Astrocyte of the cerebellum (primary cell): ENCODE measurements at regions not wholly inside any gene's neighbourhood (a gene's known extent, or its start where the extent isn't known, plus 50 kb on each side); places are given as distances from the start of the nearest gene placed in this dataset.

ENCODE experiments used
- DNase-seq: peaks from one replicate; pipeline ENCODE4 v3.0.0-alpha.2; 2011; ENCODE audit warnings: low read depth
- H3K4me3 ChIP-seq: 2 replicates; pipeline ENCODE4 v1.5.1; 2011; ENCODE audit warnings: mild to moderate bottlenecking, low read depth, low read length, moderate library complexity
- in situ Hi-C: cut with HindIII; loops from 2 replicates; pipeline ENCODE4 v1.10.0; 2017; ENCODE audit warnings: low sequenced_read_pairs
- TF ChIP-seq, protein P1 (sequence below): IDR thresholded peaks from 2 replicates; pipeline ENCODE4 v1.5.1; 2012; ENCODE audit warnings: low read length, low read depth, moderate library complexity, mild to moderate bottlenecking; ENCODE audit errors: missing control alignments

DNA sequence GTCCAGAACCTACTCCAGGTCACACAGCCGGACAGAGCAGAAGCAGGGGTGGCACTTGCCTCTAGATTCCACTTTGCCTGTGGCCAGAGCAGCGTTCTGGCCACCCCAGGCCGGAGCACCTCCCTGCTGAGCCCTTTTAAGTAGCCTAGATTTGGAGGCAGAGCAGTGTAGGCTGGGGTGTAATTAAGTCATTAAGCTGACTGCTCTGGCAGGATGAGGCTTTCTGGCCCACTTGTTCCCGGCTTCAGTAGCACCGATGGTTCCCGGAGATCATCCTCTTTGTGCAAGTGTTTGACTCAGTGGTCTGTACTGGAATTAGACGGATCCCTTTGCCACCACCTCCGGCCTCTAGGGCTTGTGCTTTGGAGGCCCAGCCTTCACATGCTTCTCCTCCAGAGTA, 281.9 kb upstream of the ANKRD55 start:
- TF ChIP-seq, protein P1, sequence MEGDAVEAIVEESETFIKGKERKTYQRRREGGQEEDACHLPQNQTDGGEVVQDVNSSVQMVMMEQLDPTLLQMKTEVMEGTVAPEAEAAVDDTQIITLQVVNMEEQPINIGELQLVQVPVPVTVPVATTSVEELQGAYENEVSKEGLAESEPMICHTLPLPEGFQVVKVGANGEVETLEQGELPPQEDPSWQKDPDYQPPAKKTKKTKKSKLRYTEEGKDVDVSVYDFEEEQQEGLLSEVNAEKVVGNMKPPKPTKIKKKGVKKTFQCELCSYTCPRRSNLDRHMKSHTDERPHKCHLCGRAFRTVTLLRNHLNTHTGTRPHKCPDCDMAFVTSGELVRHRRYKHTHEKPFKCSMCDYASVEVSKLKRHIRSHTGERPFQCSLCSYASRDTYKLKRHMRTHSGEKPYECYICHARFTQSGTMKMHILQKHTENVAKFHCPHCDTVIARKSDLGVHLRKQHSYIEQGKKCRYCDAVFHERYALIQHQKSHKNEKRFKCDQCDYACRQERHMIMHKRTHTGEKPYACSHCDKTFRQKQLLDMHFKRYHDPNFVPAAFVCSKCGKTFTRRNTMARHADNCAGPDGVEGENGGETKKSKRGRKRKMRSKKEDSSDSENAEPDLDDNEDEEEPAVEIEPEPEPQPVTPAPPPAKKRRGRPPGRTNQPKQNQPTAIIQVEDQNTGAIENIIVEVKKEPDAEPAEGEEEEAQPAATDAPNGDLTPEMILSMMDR, result no peak
- in situ Hi-C loops, result no loop called here
- H3K4me3 ChIP-seq, result no peak overlapping the region
- no peak for DNase-seq

DNA sequence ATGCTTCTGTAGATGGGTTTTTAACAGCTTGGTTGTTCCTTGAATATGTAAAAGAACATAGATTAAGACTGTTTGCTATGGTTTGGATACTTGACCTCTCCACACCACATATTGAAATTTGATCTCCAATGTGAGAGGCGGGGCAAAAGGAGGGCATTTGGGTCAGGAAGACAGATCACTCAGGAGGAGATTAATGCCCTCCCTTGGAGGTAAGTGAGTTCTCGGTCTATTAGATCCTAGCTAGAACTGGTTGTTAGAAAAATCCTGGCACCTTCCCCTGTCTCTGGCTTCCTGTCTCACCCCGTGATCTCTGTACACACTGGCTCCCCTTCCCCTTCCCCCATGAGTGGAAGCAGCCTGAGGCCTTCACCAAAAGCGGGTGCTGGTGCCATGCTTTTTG, 281.1 kb upstream of the ANKRD55 start:
- no peak for DNase-seq
- TF ChIP-seq, protein P1, result no peak
- no peak overlapping the region for H3K4me3 ChIP-seq
- in situ Hi-C loops, result no loop called here

DNA sequence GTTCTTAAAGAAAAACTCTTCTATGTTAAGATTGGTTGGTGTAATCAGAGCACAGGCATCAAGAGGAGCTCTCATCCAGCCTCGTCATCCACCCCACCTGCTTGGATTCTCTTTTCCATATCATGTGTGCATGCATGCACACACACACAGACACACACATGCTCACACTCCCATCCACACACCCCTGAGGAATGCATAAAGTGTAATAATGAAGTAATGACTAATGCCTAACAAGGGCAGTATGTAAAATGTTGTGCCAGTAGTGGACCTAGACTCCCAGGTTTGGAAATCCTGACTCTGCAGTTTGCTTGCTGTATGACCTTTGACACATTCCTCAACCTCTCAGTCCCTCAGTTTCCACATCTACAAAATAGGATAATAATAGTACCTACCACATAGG, 280.0 kb upstream of the ANKRD55 start:
- no peak for DNase-seq
- H3K4me3 ChIP-seq, result no peak overlapping the region
- in situ Hi-C loops, result no loop called here
- TF ChIP-seq, protein P1, result no peak

DNA sequence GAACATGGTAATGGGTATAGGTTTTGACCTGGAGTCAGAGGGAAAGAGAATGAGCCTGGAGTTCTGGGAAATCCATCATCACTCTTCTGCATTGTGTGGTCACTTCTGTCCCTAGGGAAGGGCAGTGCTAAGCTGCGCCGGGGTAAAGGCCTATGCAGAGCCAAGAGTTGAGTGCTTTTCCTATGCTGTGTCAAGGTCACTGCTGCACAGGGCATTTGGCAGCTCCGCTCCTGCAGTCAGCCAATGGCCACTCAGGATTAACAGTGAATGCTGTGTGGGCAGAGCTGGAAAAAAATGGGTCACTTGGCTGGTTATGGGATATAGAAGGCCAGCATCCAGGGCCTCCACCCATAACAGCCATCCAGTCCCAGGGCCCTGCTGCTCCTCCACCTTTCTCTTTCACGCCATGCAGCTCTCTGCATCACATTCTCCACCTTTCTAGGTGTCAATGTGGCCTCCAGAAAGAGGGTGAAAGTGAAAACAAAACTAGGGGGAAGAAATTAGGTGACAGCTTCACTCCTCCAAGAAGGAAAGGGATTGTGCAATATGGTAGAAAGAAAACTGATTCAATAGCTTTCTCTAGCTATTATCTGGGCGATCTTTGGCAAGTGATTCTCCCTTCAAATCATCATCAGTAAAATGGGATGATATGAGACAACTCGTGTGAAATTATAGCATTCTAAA, 279.3 kb upstream of the ANKRD55 start:
- in situ Hi-C loops, result no loop called here
- TF ChIP-seq, protein P1, result no peak
- no peak for DNase-seq
- no peak overlapping the region for H3K4me3 ChIP-seq

DNA sequence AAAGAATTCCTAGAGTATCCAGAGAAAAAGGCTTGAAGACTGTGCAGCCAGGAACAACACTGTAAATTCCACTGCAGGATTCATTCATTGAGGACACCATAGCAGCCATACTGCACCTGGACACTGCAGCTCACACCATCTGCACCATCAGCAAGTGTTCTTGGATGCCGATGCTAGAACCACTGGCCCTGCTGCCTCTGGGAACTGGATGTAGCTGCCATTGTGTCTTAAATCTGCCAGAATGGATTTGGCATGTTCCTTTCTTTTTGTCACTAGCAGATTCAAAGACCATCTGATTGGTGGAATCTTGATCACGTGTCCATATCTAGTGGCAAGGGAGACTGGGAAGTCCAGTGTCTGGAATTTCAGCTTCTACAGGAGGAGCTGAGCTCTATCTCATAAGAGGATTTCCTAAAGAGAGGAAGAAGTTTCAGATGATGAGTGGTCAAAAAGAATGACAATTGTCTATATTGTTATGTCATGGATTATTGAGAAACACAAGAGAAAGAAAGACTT, 278.3 kb upstream of the ANKRD55 start:
- no peak overlapping the region for H3K4me3 ChIP-seq
- no peak for DNase-seq
- TF ChIP-seq, protein P1, result no peak
- in situ Hi-C loops, result no loop called here

DNA sequence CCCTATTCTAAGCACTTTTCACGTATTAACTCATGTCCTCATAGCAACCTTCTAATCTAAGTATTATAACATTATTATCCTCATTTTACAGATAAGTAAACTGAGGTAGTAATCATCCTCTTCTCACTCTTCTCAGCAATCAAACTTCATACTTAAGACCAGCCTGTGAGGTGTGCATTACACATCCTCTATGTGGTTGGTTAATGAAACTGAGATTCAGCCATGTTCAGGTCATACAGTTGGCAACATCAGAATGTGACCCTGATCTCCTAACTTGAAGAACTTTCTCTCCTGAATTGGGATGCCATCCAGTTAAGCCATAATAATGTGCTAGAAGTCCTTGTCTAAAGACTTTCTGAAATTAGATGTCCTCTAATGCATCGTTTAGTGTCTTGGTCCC, 275.1 kb upstream of the ANKRD55 start:
- no peak for DNase-seq
- in situ Hi-C loops, result no loop called here
- TF ChIP-seq, protein P1, result no peak
- H3K4me3 ChIP-seq, result no peak overlapping the region
